A549 (cell line): ENCODE measurements at regions not wholly inside any gene's neighbourhood (a gene's known extent, or its start where the extent isn't known, plus 50 kb on each side); places are given as distances from the start of the nearest gene placed in this dataset.

Experiments
- ATAC-seq, 2 experiments: fragments of 200-7000 bp in 1 of 2; fragments of >200 bp in 1 of 2; cut with Nextera tagmentation in 1 of 2; cut with Tn5 transposase in 1 of 2; 3 replicates each; pipeline versions ENCODE4 v1.8.0 to v1.9.1; 2018 to 2020; ENCODE audit warnings: mild to moderate bottlenecking in 1 of 2, moderate library complexity in 1 of 2
- CTCF ChIA-PET: fragments of 300-600 bp; sonication (Branson Sonifier 250); formaldehyde crosslinking; extraction: SDS; loops from one replicate; lab custom pipeline; 2021; ENCODE audit warnings: antibody characterized with exemption, inconsistent platforms; lab: Yijun Ruan, JAX
- POLR2A ChIA-PET: fragments of 350-600 bp; formaldehyde crosslinking; extraction: SDS; loops from one replicate; lab custom pipeline; 2021; ENCODE audit warnings: antibody characterized with exemption, inconsistent platforms; lab: Yijun Ruan, JAX
- DNase-seq, 2 experiments: peaks; one replicate each; pipeline versions ENCODE4 v3.0.0 to v3.0.0-alpha.2; 2011 to 2016; ENCODE audit warnings: low read depth in 1 of 2, low spot score in 1 of 2
- FAIRE-seq: peaks from 2 replicates; lab custom pipeline; 2011; peaks lifted over from hg19 to GRCh38; lab: Jason Lieb, UNC
- H3K27ac ChIP-seq, 2 experiments: fragments of >200 bp; sonication (Bioruptor Twin); formaldehyde crosslinking; 3 replicates each; pipeline ENCODE4 v1.5.1; 2016 to 2017
- H3K4me1 ChIP-seq: fragments of >200 bp; sonication (Bioruptor Twin); formaldehyde crosslinking; 3 replicates; pipeline ENCODE4 v1.6.1; 2016
- H3K4me2 ChIP-seq: fragments of >200 bp; sonication (Bioruptor Twin); formaldehyde crosslinking; 3 replicates; pipeline ENCODE4 v1.6.1; 2016
- H3K4me3 ChIP-seq: fragments of >200 bp; sonication (Bioruptor Twin); formaldehyde crosslinking; 3 replicates; pipeline ENCODE4 v1.5.1; 2016
- H3K9me3 ChIP-seq: fragments of >200 bp; sonication (Bioruptor Twin); formaldehyde crosslinking; 3 replicates; pipeline ENCODE4 v1.6.1; 2016
- CBX2 ChIP-seq: fragments of 200-600 bp; sonication (generic); IDR thresholded peaks from 2 replicates; pipeline ENCODE4 v1.6.1; 2016; ENCODE audit warnings: low read depth, mild to moderate bottlenecking, borderline replicate concordance
- CBX8 ChIP-seq: fragments of 200-600 bp; sonication (generic); IDR thresholded peaks from 2 replicates; pipeline ENCODE4 v1.6.1; 2016
- EHMT2 ChIP-seq: fragments of 200-600 bp; sonication (generic); IDR thresholded peaks from 2 replicates; pipeline ENCODE4 v1.6.1; 2016; ENCODE audit warnings: antibody characterized with exemption, low read depth, mild to moderate bottlenecking, moderate library complexity
- ELK1 ChIP-seq: fragments of 150-350 bp; IDR thresholded peaks from 2 replicates; pipeline ENCODE4 v1.6.1; 2014; ENCODE audit warnings: low read depth, mild to moderate bottlenecking, low read length
- EP300 ChIP-seq, 2 experiments: fragments of >200 bp; sonication (Bioruptor Twin); formaldehyde crosslinking; IDR thresholded peaks; 2 replicates in 1 of 2; 3 replicates in 1 of 2; pipeline ENCODE4 v1.6.1; 2016 to 2017
- ESRRA ChIP-seq: fragments of 150-350 bp; IDR thresholded peaks from 2 replicates; pipeline ENCODE4 v1.6.1; 2014; ENCODE audit warnings: mild to moderate bottlenecking, low read length, borderline replicate concordance
- FOSB ChIP-seq: fragments of 250-450 bp; sonication (Bioruptor Pico); IDR thresholded peaks from 2 replicates; pipeline ENCODE4 v1.5.0; 2020; ENCODE audit warnings: mild to moderate bottlenecking, moderate library complexity
- FOSL2 ChIP-seq, 2 experiments: fragments of 450-650 bp in 1 of 2; fragments of >200 bp in 1 of 2; sonication (Bioruptor Twin) in 1 of 2; formaldehyde crosslinking; IDR thresholded peaks; 2 replicates each; pipeline versions ENCODE4 v1.5.0 to v1.6.1; 2016 to 2020; ENCODE audit warnings: mild to moderate bottlenecking in 1 of 2, moderate library complexity in 1 of 2
- GATA3 ChIP-seq: IDR thresholded peaks from 2 replicates; pipeline ENCODE4 v1.6.1; 2012; ENCODE audit warnings: borderline replicate concordance
- HDAC2 ChIP-seq: fragments of 200-600 bp; sonication (generic); IDR thresholded peaks from 2 replicates; pipeline ENCODE4 v1.6.1; 2016
- HEYL ChIP-seq: fragments of 250-450 bp; sonication (Bioruptor Pico); IDR thresholded peaks from 2 replicates; pipeline ENCODE4 v1.8.0; 2021; ENCODE audit warnings: mild to moderate bottlenecking, moderate library complexity
- HMGXB4 ChIP-seq: fragments of 250-450 bp; sonication (Bioruptor Pico); IDR thresholded peaks from 2 replicates; pipeline ENCODE4 v1.5.0; 2021; ENCODE audit warnings: mild to moderate bottlenecking, moderate library complexity, borderline replicate concordance
- HOXA7 ChIP-seq: fragments of 250-450 bp; sonication (Bioruptor Pico); IDR thresholded peaks from 2 replicates; pipeline ENCODE4 v1.5.0; 2020; ENCODE audit warnings: mild to moderate bottlenecking, moderate library complexity
- JUN ChIP-seq, 2 experiments: fragments of >200 bp; sonication (Bioruptor Twin); formaldehyde crosslinking; IDR thresholded peaks; 2 replicates in 1 of 2; 3 replicates in 1 of 2; pipeline ENCODE4 v1.6.1; 2016 to 2017
- KDM1A ChIP-seq: fragments of 200-600 bp; sonication (generic); IDR thresholded peaks from 2 replicates; pipeline ENCODE4 v1.6.1; 2016; ENCODE audit warnings: low read depth, mild to moderate bottlenecking
- MAZ ChIP-seq: fragments of 150-350 bp; IDR thresholded peaks from 2 replicates; pipeline ENCODE4 v1.6.1; 2014; ENCODE audit warnings: antibody characterized with exemption, low read depth, low read length, borderline replicate concordance
- MYC ChIP-seq: IDR thresholded peaks from 2 replicates; pipeline ENCODE4 v1.6.1; 2012; ENCODE audit warnings: mild to moderate bottlenecking, inconsistent platforms, low read length, improper control_type of control experiment, borderline replicate concordance
- PBX3 ChIP-seq: IDR thresholded peaks from 2 replicates; pipeline ENCODE4 v1.6.1; 2012
- PHF8 ChIP-seq: fragments of 200-600 bp; sonication (generic); IDR thresholded peaks from 2 replicates; pipeline ENCODE4 v1.6.1; 2016; ENCODE audit warnings: low read depth, mild to moderate bottlenecking, antibody characterized with exemption, moderate library complexity, borderline replicate concordance
- POLR2AphosphoS2 ChIP-seq: conservative IDR thresholded peaks from 2 replicates; pipeline ENCODE4 v1.6.1; 2012; ENCODE audit warnings: low read length, improper control_type of control experiment, inconsistent platforms
- RFX5 ChIP-seq: fragments of 450-650 bp; IDR thresholded peaks from 2 replicates; pipeline ENCODE4 v1.7.1; 2014; ENCODE audit warnings: antibody characterized with exemption, mild to moderate bottlenecking, moderate library complexity
- RNF2 ChIP-seq: fragments of 200-600 bp; sonication (generic); IDR thresholded peaks from 2 replicates; pipeline ENCODE4 v1.6.1; 2016; ENCODE audit warnings: low read depth, mild to moderate bottlenecking, antibody characterized with exemption, moderate library complexity, borderline replicate concordance
- SREBF2 ChIP-seq: fragments of 450-650 bp; IDR thresholded peaks from 2 replicates; pipeline ENCODE4 v1.6.1; 2014; ENCODE audit warnings: mild to moderate bottlenecking, moderate library complexity
- ZC3H11A ChIP-seq: fragments of 450-650 bp; IDR thresholded peaks from 2 replicates; pipeline ENCODE4 v1.6.1; 2014; ENCODE audit warnings: antibody characterized with exemption, mild to moderate bottlenecking
- ZSCAN20 ChIP-seq: fragments of 250-450 bp; sonication (Bioruptor Pico); IDR thresholded peaks from 2 replicates; pipeline ENCODE4 v1.8.0; 2022; ENCODE audit warnings: mild to moderate bottlenecking, moderate library complexity
- WGBS: methylation state at CpG from one replicate; pipeline ENCODE4 v1.1.6; 2017; ENCODE audit errors: missing lambda C conversion rate; 5-methylcytosine and 5-hydroxymethylcytosine counted together

- FAIRE-seq (no peak), ATAC-seq (no peak), DNase-seq (no peak)
- no peak overlapping the region for H3K27ac ChIP-seq
- WGBS, result 0% methylated on average over 1 of the region's 1 CpG
- H3K9me3 ChIP-seq, result no peaks in the 10 kb centered on the region
- H3K4me2 ChIP-seq, result no peak overlapping the region
- POLR2A ChIA-PET, result no interaction called here
- no peak for TF ChIP-seq ZC3H11A
- no peak for TF ChIP-seq FOSB
- TF ChIP-seq JUN (IDR thresholded peaks at IDR 0.05), result no peak
- TF ChIP-seq HEYL, result no peak
- no peak for TF ChIP-seq EHMT2
- TF ChIP-seq GATA3, result no peak
- no peak for TF ChIP-seq EP300 (IDR thresholded peaks at IDR 0.05)
- TF ChIP-seq ESRRA, result no peak
- no peak for TF ChIP-seq CBX8
- no peak for TF ChIP-seq SREBF2
- TF ChIP-seq PBX3, result no peak
- CTCF ChIA-PET, result interaction anchor here (1.1 kb wide), 1 partner anchor 313 kb away, joined by 3 read pairs; no protein-coding TSS in a partner anchor
- no peaks in the 10 kb centered on the region for H3K4me1 ChIP-seq
- no peak overlapping the region for H3K4me3 ChIP-seq
These were observed 363.9 kb downstream of the MID1IP1 start for GRCh38 chrX:39165185-39165584.

GRCh38 chrX:39165773-39166172, 364.5 kb downstream of the MID1IP1 start:
- no peak for TF ChIP-seq ELK1
- TF ChIP-seq RFX5, result no peak
- TF ChIP-seq HMGXB4 (CRISPR knock-in tag), result no peak
- TF ChIP-seq HDAC2, result no peak
- no peak for TF ChIP-seq KDM1A
- no peak for TF ChIP-seq MYC
- DNase-seq (no peak), ATAC-seq (no peak), FAIRE-seq (no peak)
- H3K4me1 ChIP-seq, result no peaks in the 10 kb centered on the region
- ChIA-PET POLR2A (no interaction called here), CTCF (interaction anchor here (0.6 to 1.1 kb wide), 2 partner anchors 17 to 312 kb away, joined by 3 to 4 read pairs; no protein-coding TSS in a partner anchor)
- no peaks in the 10 kb centered on the region for H3K9me3 ChIP-seq
- H3K4me2 ChIP-seq, result no peak overlapping the region
- WGBS, result 79% methylated on average over 4 of the region's 4 CpGs
- no peak overlapping the region for H3K27ac ChIP-seq
- H3K4me3 ChIP-seq, result no peak overlapping the region

GRCh38 chrX:39167791-39168190, 366.5 kb downstream of the MID1IP1 start:
- H3K9me3 ChIP-seq, result no peaks in the 10 kb centered on the region
- no peaks in the 10 kb centered on the region for H3K4me1 ChIP-seq
- CTCF ChIA-PET, result interaction anchor here (0.7 kb wide), 1 partner anchor 34 kb away, joined by 3 read pairs; no protein-coding TSS in a partner anchor
- no peak overlapping the region for H3K4me3 ChIP-seq
- 18% methylated on average over 5 of the region's 5 CpGs for WGBS
- no peak for FAIRE-seq
- no peak for DNase-seq
- POLR2A ChIA-PET, result no interaction called here
- no peak for ATAC-seq
- H3K27ac ChIP-seq, result no peak overlapping the region
- H3K4me2 ChIP-seq, result no peak overlapping the region
- TF ChIP-seq HOXA7 (CRISPR knock-in tag), result no peak
- no peak for TF ChIP-seq PHF8
- no peak for TF ChIP-seq CBX2
- no peak for TF ChIP-seq GATA3
- no peak for TF ChIP-seq EP300 (IDR thresholded peaks at IDR 0.05)
- TF ChIP-seq RNF2, result no peak
- no peak for TF ChIP-seq ESRRA
- TF ChIP-seq MAZ, result no peak
- no peak for TF ChIP-seq ZSCAN20 (CRISPR knock-in tag)
- TF ChIP-seq EHMT2, result no peak
- TF ChIP-seq POLR2AphosphoS2, result no peak
- TF ChIP-seq MYC, result no peak
- no peak for TF ChIP-seq SREBF2
- TF ChIP-seq FOSL2 (IDR thresholded peaks at IDR 0.05), result no peak
- no peak for TF ChIP-seq FOSL2 (CRISPR knock-in tag; IDR thresholded peaks at IDR 0.05)
- TF ChIP-seq, all 56 proteins: peak for 0
